CD4-positive, CD25-positive, alpha-beta regulatory T cell (primary cell): ENCODE measurements at regions not wholly inside any gene's neighbourhood (a gene's known extent, or its start where the extent isn't known, plus 50 kb on each side); places are given as distances from the start of the nearest gene placed in this dataset.
A peak's percentile ranks its signal among the peaks of the same experiment; 100 is the strongest.

ENCODE experiments used
- ATAC-seq, 2 donors: fragments of 150-1000 bp; cut with Tn5 transposase; one replicate each; pipeline ENCODE4 v1.10.0; 2021; ENCODE audit warnings: low read depth in 2 of 2, moderate number of reproducible peaks in 2 of 2, moderate library complexity in 1 of 2
- DNase-seq, 3 donors: peaks; one replicate each; pipeline versions ENCODE4 v3.0.0 to v3.0.0-alpha.2; 2012 to 2022; ENCODE audit warnings: mixed read lengths in 1 of 3
- H3K27ac ChIP-seq: one replicate; pipeline ENCODE4 v1.7.0; 2013; ENCODE audit warnings: mild to moderate bottlenecking, low read length; ENCODE audit not compliant: insufficient read depth, poor library complexity, severe bottlenecking
- H3K27me3 ChIP-seq: one replicate; pipeline ENCODE4 v1.7.0; 2013; ENCODE audit warnings: low read length; ENCODE audit not compliant: control insufficient read depth, insufficient read depth
- H3K36me3 ChIP-seq: one replicate; pipeline ENCODE4 v1.7.0; 2013; ENCODE audit warnings: mild to moderate bottlenecking, low read length, moderate library complexity; ENCODE audit not compliant: control insufficient read depth, insufficient read depth
- H3K4me1 ChIP-seq: 2 replicates; pipeline ENCODE4 v1.7.0; 2013; ENCODE audit warnings: mild to moderate bottlenecking, low read length; ENCODE audit not compliant: insufficient read depth, control insufficient read depth, poor library complexity, severe bottlenecking
- H3K4me3 ChIP-seq: one replicate; pipeline ENCODE4 v1.7.0; 2013; ENCODE audit warnings: low read depth, mild to moderate bottlenecking, low read length, moderate library complexity
- H3K9me3 ChIP-seq, 2 experiments: 1 replicate in 1 of 2; 2 replicates in 1 of 2; pipeline ENCODE4 v1.7.0; 2013; ENCODE audit warnings: low read length in 2 of 2, mild to moderate bottlenecking in 1 of 2, moderate library complexity in 1 of 2; ENCODE audit not compliant: control insufficient read depth in 2 of 2
- H3K27ac Mint-ChIP-seq, 3 donors: one replicate each; pipeline ENCODE4 v1.8.0; 2020 to 2022; ENCODE audit warnings: mild to moderate bottlenecking in 3 of 3, mixed read lengths in 3 of 3, moderate library complexity in 2 of 3
- H3K27me3 Mint-ChIP-seq: one replicate; pipeline ENCODE4 v1.8.0; 2022; ENCODE audit warnings: mild to moderate bottlenecking, mixed read lengths
- H3K36me3 Mint-ChIP-seq: one replicate; pipeline ENCODE4 v1.8.0; 2020; ENCODE audit warnings: mixed read lengths
- H3K4me1 Mint-ChIP-seq, 4 donors: one replicate each; pipeline ENCODE4 v1.8.0; 2020 to 2022; ENCODE audit warnings: mixed read lengths in 4 of 4, mild to moderate bottlenecking in 1 of 4
- H3K4me3 Mint-ChIP-seq, 4 donors: one replicate each; pipeline ENCODE4 v1.8.0; 2020 to 2022; ENCODE audit warnings: mild to moderate bottlenecking in 4 of 4, mixed read lengths in 4 of 4, moderate library complexity in 3 of 4
- H3K9me3 Mint-ChIP-seq, 7 donors: one replicate each; pipeline ENCODE4 v1.8.0; 2020 to 2022; ENCODE audit warnings: mixed read lengths in 7 of 7, mild to moderate bottlenecking in 3 of 7, moderate library complexity in 2 of 7

DNA sequence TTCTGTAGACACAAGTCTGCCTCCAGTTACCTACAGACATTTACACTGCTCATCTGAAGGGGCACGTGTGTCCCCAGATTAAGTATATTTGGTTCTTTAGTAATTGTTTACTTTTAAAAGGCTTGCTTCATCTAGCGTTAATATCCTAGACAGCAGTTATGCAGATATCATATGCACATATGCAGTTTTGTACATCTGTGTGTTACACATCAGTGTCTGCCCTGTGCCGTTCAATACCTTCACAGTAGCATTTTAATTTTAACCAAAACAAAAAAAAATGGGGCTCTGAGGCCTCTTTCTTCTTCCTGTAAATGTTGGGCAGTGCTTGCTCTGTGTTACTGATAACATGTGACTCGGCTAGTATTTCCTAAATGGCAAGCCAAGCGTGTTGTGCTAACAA is 331.4 kb upstream of the MGMT start:
- Histone ChIP-seq H3K27ac (no peak overlapping the region), H3K4me3 (no peak overlapping the region), H3K36me3 (no peaks in the 10 kb centered on the region), H3K27me3 (peaks cover 5% of the 10 kb centered on the region), H3K9me3 (no peaks in the 10 kb centered on the region), H3K4me1 (no peaks in the 10 kb centered on the region)
- Mint-ChIP-seq H3K27me3 (peaks cover 21% of the 10 kb centered on the region), H3K4me3 (no peak overlapping the region), H3K27ac (no peak overlapping the region), H3K4me1 (peaks cover 0 to 9% (median 0%) of the 10 kb centered on the region in 4 donors), H3K36me3 (no peaks in the 10 kb centered on the region), H3K9me3 (no peaks in the 10 kb centered on the region)
- no peak for ATAC-seq
- DNase-seq = no peak

- H3K4me1 ChIP-seq = no peaks in the 10 kb centered on the region
- H3K4me3 Mint-ChIP-seq = no peak overlapping the region
- H3K9me3 Mint-ChIP-seq = no peaks in the 10 kb centered on the region
- no peaks in the 10 kb centered on the region for H3K36me3 ChIP-seq
- ATAC-seq (no peak), DNase-seq (no peak)
- H3K27me3 ChIP-seq = peaks cover 6% of the 10 kb centered on the region
- H3K27ac Mint-ChIP-seq = no peak overlapping the region
- no peaks in the 10 kb centered on the region for H3K9me3 ChIP-seq
- H3K27me3 Mint-ChIP-seq = peaks cover 19% of the 10 kb centered on the region
- H3K4me1 Mint-ChIP-seq = peaks cover 0 to 14% (median 0%) of the 10 kb centered on the region in 4 donors
- no peaks in the 10 kb centered on the region for H3K36me3 Mint-ChIP-seq
- no peak overlapping the region for H3K27ac ChIP-seq
- H3K4me3 ChIP-seq = no peak overlapping the region
These were observed 331.0 kb upstream of the MGMT start for GRCh38 chr10:129136074-129136473.

GRCh38 chr10:129136951-129137350 is 330.1 kb upstream of the MGMT start:
- ATAC-seq (no peak), DNase-seq (no peak)
- no peak overlapping the region for H3K27ac Mint-ChIP-seq
- H3K27me3 Mint-ChIP-seq = peaks cover 15% of the 10 kb centered on the region
- no peaks in the 10 kb centered on the region for H3K36me3 Mint-ChIP-seq
- H3K4me1 ChIP-seq = no peaks in the 10 kb centered on the region
- H3K27me3 ChIP-seq = peaks cover 8% of the 10 kb centered on the region
- no peak overlapping the region for H3K27ac ChIP-seq
- no peak overlapping the region for H3K4me3 Mint-ChIP-seq
- H3K9me3 Mint-ChIP-seq = no peaks in the 10 kb centered on the region
- no peaks in the 10 kb centered on the region for H3K9me3 ChIP-seq
- H3K36me3 ChIP-seq = no peaks in the 10 kb centered on the region
- peaks cover 0 to 20% (median 0%) of the 10 kb centered on the region in 4 donors for H3K4me1 Mint-ChIP-seq
- no peak overlapping the region for H3K4me3 ChIP-seq

- peak overlapping the region; percentile 11 for H3K4me3 ChIP-seq
- peaks cover 8% of the 10 kb centered on the region for H3K27me3 ChIP-seq
- no peaks in the 10 kb centered on the region for H3K9me3 ChIP-seq
- no peak for ATAC-seq
- H3K4me1 Mint-ChIP-seq = peaks cover 0 to 22% (median 10%) of the 10 kb centered on the region in 4 donors
- H3K27me3 Mint-ChIP-seq = peaks cover 25% of the 10 kb centered on the region
- H3K36me3 ChIP-seq = no peaks in the 10 kb centered on the region
- no peaks in the 10 kb centered on the region for H3K4me1 ChIP-seq
- peak in 1 of 3 donors; percentile 23 for DNase-seq
- no peaks in the 10 kb centered on the region for H3K36me3 Mint-ChIP-seq
- H3K4me3 Mint-ChIP-seq = peak overlapping the region in 1 of 4 donors; percentile 21
- H3K27ac ChIP-seq = no peak overlapping the region
- H3K27ac Mint-ChIP-seq = peak overlapping the region in 1 of 3 donors; percentile 42
- H3K9me3 Mint-ChIP-seq = no peaks in the 10 kb centered on the region
These were observed 325.8 kb upstream of the MGMT start for GRCh38 chr10:129140921-129141885.

DNA sequence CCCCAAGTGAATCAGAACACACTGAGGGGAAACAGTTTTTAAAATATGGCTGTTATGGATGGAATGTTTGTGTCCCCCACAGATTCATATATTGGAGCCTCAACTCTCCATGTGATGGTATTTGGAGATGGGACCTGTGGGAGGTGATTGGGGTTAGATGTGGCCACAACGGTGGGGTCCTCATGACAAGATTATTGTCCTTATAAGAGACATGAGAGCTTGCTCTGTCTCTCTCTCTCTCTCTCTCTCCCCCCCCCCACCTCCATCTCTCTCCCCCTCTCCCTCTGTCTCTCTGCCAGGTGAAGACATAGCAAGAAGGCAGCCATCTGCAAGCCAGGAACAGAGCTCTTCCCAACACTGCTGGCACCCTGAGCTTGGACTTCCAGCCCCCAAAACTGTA is 315.8 kb upstream of the MGMT start:
- Histone ChIP-seq H3K9me3 (peaks cover 0 to 4% of the 10 kb centered on the region in 2 experiments), H3K4me1 (no peaks in the 10 kb centered on the region)

DNA sequence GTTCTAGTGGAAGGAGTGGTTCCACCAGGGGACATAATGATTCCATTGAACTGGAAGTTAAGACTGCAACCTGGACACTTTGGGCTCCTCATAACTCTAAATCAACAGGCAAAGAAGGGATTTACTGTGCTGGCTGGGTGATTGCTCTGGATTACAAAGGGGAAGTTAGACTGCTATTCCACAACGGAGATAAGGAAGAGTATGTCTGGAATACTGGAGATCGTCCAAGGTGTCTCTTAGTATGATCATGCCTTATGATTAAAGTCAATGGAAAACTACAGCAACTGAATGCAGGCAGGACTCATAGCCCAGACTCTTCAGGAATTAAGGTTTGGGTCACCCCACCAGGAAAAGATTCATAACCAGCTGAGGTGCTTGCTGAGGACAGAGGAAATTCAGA is 310.6 kb upstream of the MGMT start:
- Mint-ChIP-seq H3K9me3 (peaks cover 0 to 12% (median 2%) of the 10 kb centered on the region in 7 donors), H3K27me3 (no peaks in the 10 kb centered on the region), H3K27ac (no peak overlapping the region), H3K36me3 (no peaks in the 10 kb centered on the region), H3K4me1 (peaks cover 0 to 5% (median under 1%) of the 10 kb centered on the region in 4 donors), H3K4me3 (no peak overlapping the region)
- Histone ChIP-seq H3K4me1 (peaks cover 4% of the 10 kb centered on the region), H3K9me3 (peaks cover 0 to 4% of the 10 kb centered on the region in 2 experiments), H3K27ac (no peak overlapping the region), H3K27me3 (no peaks in the 10 kb centered on the region), H3K36me3 (no peaks in the 10 kb centered on the region), H3K4me3 (no peak overlapping the region)
- DNase-seq = no peak
- no peak for ATAC-seq

More for the DNA sequence above, 315.8 kb upstream of the MGMT start:
- H3K27ac ChIP-seq = no peak overlapping the region
- no peak overlapping the region for H3K4me3 ChIP-seq
- H3K9me3 Mint-ChIP-seq = peaks cover 0 to 8% (median 2%) of the 10 kb centered on the region in 7 donors
- no peak overlapping the region for H3K27ac Mint-ChIP-seq
- no peaks in the 10 kb centered on the region for H3K27me3 ChIP-seq
- no peaks in the 10 kb centered on the region for H3K36me3 Mint-ChIP-seq
- no peak overlapping the region for H3K4me3 Mint-ChIP-seq
- H3K4me1 Mint-ChIP-seq = no peaks in the 10 kb centered on the region
- no peak for DNase-seq
- H3K27me3 Mint-ChIP-seq = peaks cover 9% of the 10 kb centered on the region
- no peak for ATAC-seq
- H3K36me3 ChIP-seq = no peaks in the 10 kb centered on the region

GRCh38 chr10:129157185-129157584 is 309.9 kb upstream of the MGMT start:
- DNase-seq = no peak
- peaks cover 0 to 5% (median 1%) of the 10 kb centered on the region in 4 donors for H3K4me1 Mint-ChIP-seq
- H3K4me1 ChIP-seq = peaks cover 4% of the 10 kb centered on the region

More at GRCh38 chr10:129157185-129157584, 309.9 kb upstream of the MGMT start:
- Mint-ChIP-seq H3K27ac (no peak overlapping the region), H3K9me3 (peaks cover 0 to 12% (median 2%) of the 10 kb centered on the region in 7 donors), H3K36me3 (no peaks in the 10 kb centered on the region), H3K27me3 (peaks cover 2% of the 10 kb centered on the region), H3K4me3 (no peak overlapping the region)
- ATAC-seq = no peak
- H3K4me3 ChIP-seq = no peak overlapping the region
- no peak overlapping the region for H3K27ac ChIP-seq
- H3K27me3 ChIP-seq = no peaks in the 10 kb centered on the region
- no peaks in the 10 kb centered on the region for H3K36me3 ChIP-seq
- H3K9me3 ChIP-seq = peaks cover 0 to 4% of the 10 kb centered on the region in 2 experiments
